ENCODE measurements at regions not wholly inside any gene's neighbourhood (a gene's known extent, or its start where the extent isn't known, plus 50 kb on each side); places are given as distances from the start of the nearest gene placed in this dataset.

GRCh38 chr2:56133441-56133840 lies 50.3 kb upstream of the CCDC85A start:
- no peak overlapping the region for H3K4me3 ChIP-seq (ENCODE audit: low read depth, low read length)

GRCh38 chr2:56133931-56134629 lies 49.7 kb upstream of the CCDC85A start:
- TF ChIP-seq CTCF (IDR thresholded peaks at IDR 0.05; ENCODE audit: insufficient read depth, low read depth, low read length, missing control alignments), result no peak
- no peak overlapping the region for H3K4me3 ChIP-seq (ENCODE audit: low read depth, low read length)
- DNase-seq (ENCODE audit: low read depth), result no peak

More at GRCh38 chr2:56133441-56133840, 50.3 kb upstream of the CCDC85A start:
- no peak for DNase-seq (ENCODE audit: low read depth)
- no peak for TF ChIP-seq CTCF (IDR thresholded peaks at IDR 0.05; ENCODE audit: insufficient read depth, low read depth, low read length, missing control alignments)

Measured in GM12865 (cell line).